HG03469 (cell line): ENCODE measurements at regions not wholly inside any gene's neighbourhood (a gene's known extent, or its start where the extent isn't known, plus 50 kb on each side); places are given as distances from the start of the nearest gene placed in this dataset.
"Not testable (repeated sequence)": the region's sequence is repeated elsewhere in the genome, so short reads cannot be mapped to it uniquely, and the experiment has no call there.

Source experiments
- ATAC-seq: cut with Tn5 transposase; IDR thresholded peaks from one replicate; pipeline ENCODE4 v1.9.1; 2021; ENCODE audit warnings: mild to moderate bottlenecking, moderate library complexity, moderate number of reproducible peaks; ENCODE audit not compliant: unreplicated experiment

GRCh38 chr3:163577271-163577670 lies 1501.0 kb downstream of the SI start:
- no peak for ATAC-seq

GRCh38 chr3:163576314-163576713 lies 1502.0 kb downstream of the SI start:
- ATAC-seq = no peak

- ATAC-seq = no peak
These were observed 1505.0 kb downstream of the SI start for GRCh38 chr3:163573324-163573723.

GRCh38 chr3:163572856-163573255 lies 1505.4 kb downstream of the SI start:
- ATAC-seq = no peak

GRCh38 chr3:163563485-163563884 lies 1514.8 kb downstream of the SI start:
- ATAC-seq = no peak

GRCh38 chr3:163562625-163563024 lies 1515.7 kb downstream of the SI start:
- no peak for ATAC-seq

- ATAC-seq = no peak
These were observed 1517.1 kb downstream of the SI start for GRCh38 chr3:163561151-163561550.

- no peak for ATAC-seq
These were observed 1517.8 kb downstream of the SI start for GRCh38 chr3:163560459-163560858.

GRCh38 chr3:163556813-163557523 lies 1521.3 kb downstream of the SI start:
- ATAC-seq = no peak

GRCh38 chr3:163555918-163556317 lies 1522.4 kb downstream of the SI start:
- no peak for ATAC-seq

GRCh38 chr3:163552659-163552966 lies 1525.7 kb downstream of the SI start:
- no peak for ATAC-seq

- ATAC-seq = not testable (repeated sequence)
These were observed 1526.2 kb downstream of the SI start for GRCh38 chr3:163551915-163552658.

GRCh38 chr3:163548015-163548414 lies 1530.3 kb downstream of the SI start:
- ATAC-seq = no peak

- ATAC-seq = no peak
These were observed 1531.1 kb downstream of the SI start for GRCh38 chr3:163547014-163547685.

- no peak for ATAC-seq
These were observed 1534.6 kb downstream of the SI start for GRCh38 chr3:163543662-163544061.

GRCh38 chr3:163541629-163542028 lies 1536.7 kb downstream of the SI start:
- ATAC-seq = no peak

- ATAC-seq = no peak
These were observed 1539.9 kb downstream of the SI start for GRCh38 chr3:163538387-163538786.

GRCh38 chr3:163533381-163533780 lies 1544.9 kb downstream of the SI start:
- no peak for ATAC-seq

GRCh38 chr3:163523375-163523774 lies 1554.9 kb downstream of the SI start:
- no peak for ATAC-seq

GRCh38 chr3:163521261-163521660 lies 1557.0 kb downstream of the SI start:
- no peak for ATAC-seq

GRCh38 chr3:163518065-163518464 lies 1560.2 kb downstream of the SI start:
- no peak for ATAC-seq

- no peak for ATAC-seq
These were observed 1565.1 kb downstream of the SI start for GRCh38 chr3:163513149-163513657.
